ENCODE measurements at regions not wholly inside any gene's neighbourhood (a gene's known extent, or its start where the extent isn't known, plus 50 kb on each side); places are given as distances from the start of the nearest gene placed in this dataset.

DNA sequence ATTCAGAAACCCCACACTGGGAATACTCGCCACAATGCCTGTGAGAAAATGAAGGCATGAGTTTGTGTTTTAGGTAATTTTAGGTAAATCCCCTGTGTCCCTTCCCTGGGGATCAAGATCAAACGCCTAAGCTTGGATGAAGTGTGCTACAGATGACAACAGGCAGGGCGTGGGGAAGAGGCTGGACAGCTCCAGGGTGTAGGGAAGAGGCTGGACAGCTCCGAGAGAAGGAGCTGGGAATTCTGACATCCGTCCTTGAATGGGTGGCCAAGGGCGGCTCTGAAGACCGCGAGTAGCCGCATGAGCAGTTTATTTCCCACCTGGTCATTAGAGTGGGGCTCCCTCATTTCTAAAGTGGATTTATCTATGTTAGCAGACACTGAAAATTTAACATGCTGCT lies 109.7 kb downstream of the RAMP3 start (continued):
- TF ChIP-seq, protein P1, sequence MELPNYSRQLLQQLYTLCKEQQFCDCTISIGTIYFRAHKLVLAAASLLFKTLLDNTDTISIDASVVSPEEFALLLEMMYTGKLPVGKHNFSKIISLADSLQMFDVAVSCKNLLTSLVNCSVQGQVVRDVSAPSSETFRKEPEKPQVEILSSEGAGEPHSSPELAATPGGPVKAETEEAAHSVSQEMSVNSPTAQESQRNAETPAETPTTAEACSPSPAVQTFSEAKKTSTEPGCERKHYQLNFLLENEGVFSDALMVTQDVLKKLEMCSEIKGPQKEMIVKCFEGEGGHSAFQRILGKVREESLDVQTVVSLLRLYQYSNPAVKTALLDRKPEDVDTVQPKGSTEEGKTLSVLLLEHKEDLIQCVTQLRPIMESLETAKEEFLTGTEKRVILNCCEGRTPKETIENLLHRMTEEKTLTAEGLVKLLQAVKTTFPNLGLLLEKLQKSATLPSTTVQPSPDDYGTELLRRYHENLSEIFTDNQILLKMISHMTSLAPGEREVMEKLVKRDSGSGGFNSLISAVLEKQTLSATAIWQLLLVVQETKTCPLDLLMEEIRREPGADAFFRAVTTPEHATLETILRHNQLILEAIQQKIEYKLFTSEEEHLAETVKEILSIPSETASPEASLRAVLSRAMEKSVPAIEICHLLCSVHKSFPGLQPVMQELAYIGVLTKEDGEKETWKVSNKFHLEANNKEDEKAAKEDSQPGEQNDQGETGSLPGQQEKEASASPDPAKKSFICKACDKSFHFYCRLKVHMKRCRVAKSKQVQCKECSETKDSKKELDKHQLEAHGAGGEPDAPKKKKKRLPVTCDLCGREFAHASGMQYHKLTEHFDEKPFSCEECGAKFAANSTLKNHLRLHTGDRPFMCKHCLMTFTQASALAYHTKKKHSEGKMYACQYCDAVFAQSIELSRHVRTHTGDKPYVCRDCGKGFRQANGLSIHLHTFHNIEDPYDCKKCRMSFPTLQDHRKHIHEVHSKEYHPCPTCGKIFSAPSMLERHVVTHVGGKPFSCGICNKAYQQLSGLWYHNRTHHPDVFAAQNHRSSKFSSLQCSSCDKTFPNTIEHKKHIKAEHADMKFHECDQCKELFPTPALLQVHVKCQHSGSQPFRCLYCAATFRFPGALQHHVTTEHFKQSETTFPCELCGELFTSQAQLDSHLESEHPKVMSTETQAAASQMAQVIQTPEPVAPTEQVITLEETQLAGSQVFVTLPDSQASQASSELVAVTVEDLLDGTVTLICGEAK (IDR thresholded peaks at IDR 0.05): no peak
- TF ChIP-seq, protein P1 (CRISPR knock-in tag; IDR thresholded peaks at IDR 0.05): no peak
- no peak for TF ChIP-seq SP4 (CRISPR knock-in tag; IDR thresholded peaks at IDR 0.05)
- no peak for TF ChIP-seq SALL1 (CRISPR knock-in tag; IDR thresholded peaks at IDR 0.05)

DNA sequence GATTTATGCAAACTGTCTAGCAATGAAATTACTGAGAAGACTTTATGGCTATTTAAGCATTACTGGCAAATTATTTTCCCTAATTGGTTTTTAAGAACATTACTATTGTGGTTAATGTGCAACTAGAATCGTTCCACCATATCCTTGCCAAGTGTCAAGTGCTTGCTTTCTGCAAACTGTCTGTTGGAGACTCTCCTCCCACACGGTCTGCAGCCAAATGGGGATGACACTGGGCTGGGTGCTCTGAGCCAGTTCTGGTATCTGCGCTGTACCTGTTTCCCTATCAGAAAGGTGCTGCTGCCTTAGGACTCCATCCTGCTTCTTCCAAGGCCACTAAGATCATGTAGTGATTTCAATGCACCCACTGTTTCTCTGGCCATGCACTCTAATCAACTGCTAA lies 110.4 kb downstream of the RAMP3 start:
- Histone ChIP-seq H3K79me2 (ENCODE audit: insufficient read depth, low read length) (no peaks in the 10 kb centered on the region), H3K9ac (ENCODE audit: insufficient read depth, low read depth, low read length) (no peak overlapping the region), H4K20me1 (ENCODE audit: insufficient read depth, low read length) (no peaks in the 10 kb centered on the region), H3K27me3 (ENCODE audit: control insufficient read depth in 1 of 2, insufficient read depth in 2 of 2, low read length in 2 of 2) (peaks cover 0 to 13% of the 10 kb centered on the region in 2 experiments; a peak in 2 of 5 replicates), H3K4me1 (ENCODE audit: insufficient read depth, low read length) (no peaks in the 10 kb centered on the region), H3K4me2 (ENCODE audit: low read depth, low read length) (no peak overlapping the region), H3K4me3 (replicated peaks in 1 of 3; ENCODE audit: insufficient read depth in 1 of 3, low read depth in 2 of 3, low read length in 3 of 3) (no peak overlapping the region), H3K9me3 (ENCODE audit: low read length) (no peaks in the 10 kb centered on the region), H3K36me3 (replicated peaks in 1 of 2; ENCODE audit: control insufficient read depth in 1 of 2, insufficient read depth in 2 of 2, low read length in 2 of 2) (no peaks in the 10 kb centered on the region), H3K27ac (ENCODE audit: extremely low read length, insufficient read depth, low read length) (no peak overlapping the region), H2AFZ (ENCODE audit: low read length) (no peak overlapping the region)
- WGBS (ENCODE audit: low lambda C conversion rate): 33% methylated on average over 3 of the region's 3 CpGs
- POLR2A ChIA-PET: no interaction called here
- TF ChIP-seq SOX5 (CRISPR knock-in tag; IDR thresholded peaks at IDR 0.05; ENCODE audit: borderline replicate concordance): no peak
- no TSS peak for BruUV-seq (replicated peaks)
- in situ Hi-C loops (cut with HindIII; ENCODE audit: extremely low pct_ligation_motif_present, low pct_unique_long_range_greater_than_20kb): loop anchor here (25.0 kb wide), 1 partner anchor 306 kb away; no protein-coding TSS in a partner anchor
- CTCF ChIA-PET (ENCODE audit: low intra/inter-chr PET ratio, low total read pairs): no interaction called here
- intact Hi-C loops (cut with micrococcal nuclease; ENCODE audit: unreplicated experiment): no loop called here
- ATAC-seq (no peak), DNase-seq (ENCODE audit: low spot score) (no peak), FAIRE-seq (no peak)
